Astrocyte (in vitro differentiated cells and primary cell): ENCODE measurements at regions not wholly inside any gene's neighbourhood (a gene's known extent, or its start where the extent isn't known, plus 50 kb on each side); places are given as distances from the start of the nearest gene placed in this dataset.

Experiments used
- DNase-seq: peaks from one replicate; pipeline ENCODE4 v3.0.0-alpha.2; 2010; ENCODE audit warnings: low read depth
- FAIRE-seq: peaks from 2 replicates; lab custom pipeline; 2011; peaks lifted over from hg19 to GRCh38; lab: Jason Lieb, UNC
- H2AFZ ChIP-seq: 2 replicates; pipeline ENCODE4 v1.6.0; 2012; ENCODE audit warnings: low read depth, low read length, inconsistent platforms
- H3K27ac ChIP-seq: 2 replicates; pipeline ENCODE4 v1.5.1; 2011; ENCODE audit warnings: low read depth, low read length, inconsistent platforms
- H3K27me3 ChIP-seq: 2 replicates; pipeline ENCODE4 v1.6.0; 2011; ENCODE audit warnings: low read length, inconsistent platforms; ENCODE audit not compliant: insufficient read depth
- H3K36me3 ChIP-seq: 2 replicates; pipeline ENCODE4 v1.5.1; 2011; ENCODE audit warnings: low read length, inconsistent platforms; ENCODE audit not compliant: insufficient read depth
- H3K4me1 ChIP-seq: 2 replicates; pipeline ENCODE4 v1.5.1; 2011; ENCODE audit warnings: low read length, inconsistent platforms; ENCODE audit not compliant: insufficient read depth
- H3K4me2 ChIP-seq: 2 replicates; pipeline ENCODE4 v1.6.0; 2012; ENCODE audit warnings: low read length, inconsistent platforms
- H3K4me3 ChIP-seq: 2 replicates; pipeline ENCODE4 v1.5.1; 2011; ENCODE audit warnings: low read depth, mild to moderate bottlenecking, low read length, inconsistent platforms; ENCODE audit not compliant: insufficient read depth
- H3K79me2 ChIP-seq: 2 replicates; pipeline ENCODE4 v1.6.0; 2012; ENCODE audit warnings: mild to moderate bottlenecking, low read length, inconsistent platforms; ENCODE audit not compliant: insufficient read depth
- H3K9ac ChIP-seq: 2 replicates; pipeline ENCODE4 v1.6.0; 2012; ENCODE audit warnings: mild to moderate bottlenecking, low read length, inconsistent platforms
- H3K9me3 ChIP-seq: 2 replicates; pipeline ENCODE4 v1.5.1; 2012; ENCODE audit warnings: low read depth, mild to moderate bottlenecking, low read length, inconsistent platforms; ENCODE audit not compliant: insufficient read depth
- H4K20me1 ChIP-seq: 2 replicates; pipeline ENCODE4 v1.6.0; 2012; ENCODE audit warnings: low read length, inconsistent platforms; ENCODE audit not compliant: insufficient read depth
- H3K27ac Mint-ChIP-seq: one replicate; pipeline ENCODE4 v1.8.0; 2021; ENCODE audit warnings: mild to moderate bottlenecking, mixed read lengths; ENCODE audit not compliant: unreplicated experiment
- H3K27me3 Mint-ChIP-seq: one replicate; pipeline ENCODE4 v1.8.0; 2021; ENCODE audit warnings: low read depth, mixed read lengths; ENCODE audit not compliant: unreplicated experiment
- H3K36me3 Mint-ChIP-seq: one replicate; pipeline ENCODE4 v1.8.0; 2021; ENCODE audit warnings: low read depth, mixed read lengths; ENCODE audit not compliant: unreplicated experiment
- H3K4me1 Mint-ChIP-seq: one replicate; pipeline ENCODE4 v1.8.0; 2021; ENCODE audit warnings: low read depth, mixed read lengths; ENCODE audit not compliant: unreplicated experiment
- H3K4me3 Mint-ChIP-seq: one replicate; pipeline ENCODE4 v1.8.0; 2021; ENCODE audit warnings: mild to moderate bottlenecking, moderate library complexity, mixed read lengths; ENCODE audit not compliant: unreplicated experiment
- H3K9me3 Mint-ChIP-seq: one replicate; pipeline ENCODE4 v1.8.0; 2021; ENCODE audit warnings: mild to moderate bottlenecking, mixed read lengths; ENCODE audit not compliant: unreplicated experiment
- EZH2 ChIP-seq: IDR thresholded peaks from 2 replicates; pipeline ENCODE4 v1.6.1; 2012; ENCODE audit warnings: mild to moderate bottlenecking, low read length, inconsistent platforms; ENCODE audit not compliant: insufficient read depth
- TF ChIP-seq, protein P1 (sequence below): IDR thresholded peaks from 2 replicates; pipeline ENCODE4 v1.5.1; 2011; ENCODE audit warnings: low read depth, mild to moderate bottlenecking, inconsistent platforms, low read length, moderate library complexity; ENCODE audit not compliant: insufficient read depth

DNA sequence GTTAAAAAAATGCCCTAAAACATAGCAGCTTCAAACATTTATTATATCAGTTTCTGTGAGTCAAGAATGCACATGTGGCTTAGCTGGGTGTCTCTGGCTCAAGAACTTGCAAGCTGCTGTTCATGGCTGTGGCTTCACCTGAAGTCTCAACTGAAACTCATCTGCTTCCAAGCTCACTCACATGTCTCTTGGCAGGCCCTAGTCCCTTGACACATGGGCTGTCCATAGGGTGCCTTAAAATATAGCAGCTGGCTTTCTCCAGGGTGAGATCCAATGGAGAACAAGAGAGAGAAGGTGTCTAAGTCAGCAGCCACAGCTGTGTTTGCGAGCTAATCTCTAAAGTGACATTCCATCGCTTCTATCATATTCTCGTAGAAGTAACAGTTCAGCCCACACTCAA lies 152.8 kb downstream of the DSEL start:
- Mint-ChIP-seq H3K36me3 (no peaks in the 10 kb centered on the region), H3K4me3 (no peak overlapping the region), H3K9me3 (no peaks in the 10 kb centered on the region), H3K27me3 (no peaks in the 10 kb centered on the region), H3K4me1 (peaks cover 31% of the 10 kb centered on the region), H3K27ac (no peak overlapping the region)
- Histone ChIP-seq H3K4me3 (no peak overlapping the region), H3K9ac (no peak overlapping the region), H3K4me1 (peaks cover 17% of the 10 kb centered on the region), H3K79me2 (no peaks in the 10 kb centered on the region), H3K27me3 (no peaks in the 10 kb centered on the region), H2AFZ (no peak overlapping the region), H3K9me3 (no peaks in the 10 kb centered on the region), H3K36me3 (no peaks in the 10 kb centered on the region), H3K4me2 (no peak overlapping the region), H4K20me1 (no peaks in the 10 kb centered on the region), H3K27ac (no peak overlapping the region)
- DNase-seq (no peak), FAIRE-seq (no peak)
- no peak for TF ChIP-seq EZH2
- TF ChIP-seq, protein P1, sequence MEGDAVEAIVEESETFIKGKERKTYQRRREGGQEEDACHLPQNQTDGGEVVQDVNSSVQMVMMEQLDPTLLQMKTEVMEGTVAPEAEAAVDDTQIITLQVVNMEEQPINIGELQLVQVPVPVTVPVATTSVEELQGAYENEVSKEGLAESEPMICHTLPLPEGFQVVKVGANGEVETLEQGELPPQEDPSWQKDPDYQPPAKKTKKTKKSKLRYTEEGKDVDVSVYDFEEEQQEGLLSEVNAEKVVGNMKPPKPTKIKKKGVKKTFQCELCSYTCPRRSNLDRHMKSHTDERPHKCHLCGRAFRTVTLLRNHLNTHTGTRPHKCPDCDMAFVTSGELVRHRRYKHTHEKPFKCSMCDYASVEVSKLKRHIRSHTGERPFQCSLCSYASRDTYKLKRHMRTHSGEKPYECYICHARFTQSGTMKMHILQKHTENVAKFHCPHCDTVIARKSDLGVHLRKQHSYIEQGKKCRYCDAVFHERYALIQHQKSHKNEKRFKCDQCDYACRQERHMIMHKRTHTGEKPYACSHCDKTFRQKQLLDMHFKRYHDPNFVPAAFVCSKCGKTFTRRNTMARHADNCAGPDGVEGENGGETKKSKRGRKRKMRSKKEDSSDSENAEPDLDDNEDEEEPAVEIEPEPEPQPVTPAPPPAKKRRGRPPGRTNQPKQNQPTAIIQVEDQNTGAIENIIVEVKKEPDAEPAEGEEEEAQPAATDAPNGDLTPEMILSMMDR, result no peak

DNA sequence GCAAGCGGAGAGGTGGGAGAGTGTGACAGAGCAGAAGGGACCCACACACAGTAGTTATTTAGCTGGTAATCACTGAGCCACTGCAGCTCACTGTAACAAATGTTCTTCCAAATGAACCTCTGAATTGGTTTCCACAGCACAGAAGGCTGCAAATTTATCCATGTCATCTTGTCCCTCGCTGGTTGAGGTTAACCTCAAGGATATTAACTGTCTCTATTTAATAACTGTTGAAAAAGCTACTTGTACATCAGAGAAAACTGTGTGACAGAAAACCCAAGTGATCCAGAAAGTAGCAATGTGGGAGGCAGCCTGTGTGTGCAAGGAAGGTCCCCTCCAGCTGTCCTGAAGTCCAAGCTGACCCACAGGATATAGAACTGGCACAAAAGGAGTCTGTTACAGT lies 153.6 kb downstream of the DSEL start:
- H3K36me3 ChIP-seq, result no peaks in the 10 kb centered on the region
- no peaks in the 10 kb centered on the region for H3K9me3 ChIP-seq
- H4K20me1 ChIP-seq, result no peaks in the 10 kb centered on the region
- H3K27ac ChIP-seq, result no peak overlapping the region
- Mint-ChIP-seq H3K36me3 (no peaks in the 10 kb centered on the region), H3K4me3 (no peak overlapping the region), H3K27ac (peak overlapping the region; percentile 56), H3K4me1 (peaks cover 31% of the 10 kb centered on the region), H3K27me3 (no peaks in the 10 kb centered on the region), H3K9me3 (no peaks in the 10 kb centered on the region)
- no peak overlapping the region for H3K4me3 ChIP-seq
- TF ChIP-seq, protein P1, result no peak
- TF ChIP-seq EZH2, result no peak
- H3K79me2 ChIP-seq, result no peaks in the 10 kb centered on the region
- no peak overlapping the region for H2AFZ ChIP-seq
- H3K4me2 ChIP-seq, result no peak overlapping the region
- no peak for DNase-seq
- no peak for FAIRE-seq
- peaks cover 17% of the 10 kb centered on the region for H3K4me1 ChIP-seq
- H3K27me3 ChIP-seq, result no peaks in the 10 kb centered on the region
- no peak overlapping the region for H3K9ac ChIP-seq

DNA sequence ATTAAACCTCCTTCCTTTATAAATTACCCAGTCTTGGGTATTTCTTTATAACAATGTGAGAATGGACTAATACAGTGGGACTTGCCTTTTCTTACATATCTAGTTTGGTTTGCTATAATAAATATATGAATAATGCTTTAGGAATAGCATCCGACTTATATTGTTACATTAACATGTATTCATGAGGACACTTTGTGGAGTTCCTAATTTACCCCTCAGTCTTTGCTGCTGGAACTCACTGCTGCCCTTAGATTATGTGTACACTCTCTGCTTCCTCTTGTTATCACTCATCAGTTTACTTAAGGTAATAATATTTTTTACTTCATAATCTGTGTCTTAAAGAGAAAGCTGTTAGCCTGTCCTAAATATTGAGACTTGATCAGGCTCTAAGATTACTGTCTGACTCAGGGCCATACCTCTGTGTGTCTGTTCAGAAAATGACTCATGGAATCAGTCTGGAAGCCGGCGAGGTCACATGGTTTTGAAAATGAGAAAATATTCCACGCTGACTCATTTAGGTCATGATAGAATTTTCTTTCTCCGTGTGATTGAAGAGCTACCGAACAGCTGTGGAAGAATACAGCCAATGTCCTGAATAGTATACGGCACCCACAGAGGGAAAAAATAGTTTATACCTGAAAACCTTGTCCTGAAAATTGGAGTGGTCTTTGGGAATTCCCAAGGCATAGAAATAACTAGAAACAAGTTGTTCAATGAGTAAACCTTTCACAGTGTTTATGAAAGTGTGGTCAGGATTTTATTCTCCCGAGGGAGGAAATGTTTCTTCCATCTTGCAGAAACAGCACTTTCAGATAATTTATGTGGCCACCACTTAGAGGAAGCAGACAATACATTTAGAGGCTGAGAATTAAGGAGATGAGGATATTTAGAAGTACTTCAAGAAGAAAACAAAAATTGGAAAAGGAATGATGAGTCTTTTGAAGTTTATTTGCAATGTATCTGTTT lies 156.4 kb downstream of the DSEL start:
- peak overlapping the region; percentile 80 for H3K9ac ChIP-seq
- peak; percentile 86 for FAIRE-seq

More for the DNA sequence above, 156.4 kb downstream of the DSEL start:
- peak overlapping the region; percentile 93 for H3K27ac ChIP-seq
- H3K4me1 ChIP-seq, result peaks cover 17% of the 10 kb centered on the region
- Mint-ChIP-seq H3K9me3 (peaks cover 3% of the 10 kb centered on the region), H3K27me3 (no peaks in the 10 kb centered on the region), H3K4me1 (peaks cover 33% of the 10 kb centered on the region), H3K27ac (peak overlapping the region; percentile 92), H3K36me3 (peaks cover 2% of the 10 kb centered on the region), H3K4me3 (peak overlapping the region; percentile 30)
- TF ChIP-seq, protein P1, result no peak
- TF ChIP-seq EZH2, result no peak
- peak; percentile 93 for DNase-seq
- peak overlapping the region; percentile 50 for H3K4me3 ChIP-seq
- H3K27me3 ChIP-seq, result no peaks in the 10 kb centered on the region
- no peak overlapping the region for H2AFZ ChIP-seq
- peak overlapping the region; percentile 84 for H3K4me2 ChIP-seq
- no peaks in the 10 kb centered on the region for H3K9me3 ChIP-seq
- no peaks in the 10 kb centered on the region for H3K79me2 ChIP-seq
- H3K36me3 ChIP-seq, result no peaks in the 10 kb centered on the region
- no peaks in the 10 kb centered on the region for H4K20me1 ChIP-seq
